Stimulated activated CD4-positive, alpha-beta T cell treated with anti-CD3 and anti-CD28 coated beads, Interleukin-4, amount 100 ng/mL, for 24 hours (primary cell): ENCODE measurements at regions not wholly inside any gene's neighbourhood (a gene's known extent, or its start where the extent isn't known, plus 50 kb on each side); places are given as distances from the start of the nearest gene placed in this dataset.
"Not testable (repeated sequence)": the region's sequence is repeated elsewhere in the genome, so short reads cannot be mapped to it uniquely, and the experiment has no call there.

Experiments
- DNase-seq: peaks from one replicate; pipeline ENCODE4 v3.0.0-alpha.2; 2020

DNA sequence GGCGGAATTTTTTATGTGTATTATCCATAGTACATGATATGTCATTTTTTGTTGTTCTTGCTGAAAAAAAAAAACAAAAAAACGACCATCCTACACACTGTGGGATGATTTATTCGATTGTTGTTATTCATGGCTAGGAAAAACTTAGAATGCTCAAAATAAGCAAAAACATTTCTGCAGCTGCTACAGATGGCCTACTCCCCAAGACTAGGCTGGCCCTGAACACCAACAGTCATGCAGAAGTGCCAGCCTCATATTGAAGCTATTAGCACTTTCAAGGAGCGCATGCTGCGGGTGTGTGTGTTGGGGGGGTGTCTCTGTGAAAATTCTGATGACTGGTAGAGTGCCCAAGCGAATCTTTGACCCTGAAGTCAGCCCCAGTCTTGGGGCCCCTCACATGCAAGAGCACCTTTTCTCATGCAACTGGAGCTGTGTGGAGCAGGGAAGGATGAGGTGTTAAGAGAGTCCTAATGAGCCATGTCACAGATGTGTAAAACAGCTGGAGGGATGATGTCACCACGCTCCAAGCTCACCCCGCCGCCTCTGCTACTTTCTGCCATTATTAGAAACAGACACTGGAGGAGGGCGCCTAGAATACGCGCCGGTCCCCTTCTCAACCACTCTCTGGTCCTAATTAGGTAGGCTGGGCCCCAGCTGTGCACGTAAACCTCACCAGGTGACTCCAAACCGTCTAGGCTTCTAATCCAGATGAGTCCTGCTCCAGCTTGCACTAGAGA is 61.0 kb upstream of the SMIM23 start:
- DNase-seq: no peak

DNA sequence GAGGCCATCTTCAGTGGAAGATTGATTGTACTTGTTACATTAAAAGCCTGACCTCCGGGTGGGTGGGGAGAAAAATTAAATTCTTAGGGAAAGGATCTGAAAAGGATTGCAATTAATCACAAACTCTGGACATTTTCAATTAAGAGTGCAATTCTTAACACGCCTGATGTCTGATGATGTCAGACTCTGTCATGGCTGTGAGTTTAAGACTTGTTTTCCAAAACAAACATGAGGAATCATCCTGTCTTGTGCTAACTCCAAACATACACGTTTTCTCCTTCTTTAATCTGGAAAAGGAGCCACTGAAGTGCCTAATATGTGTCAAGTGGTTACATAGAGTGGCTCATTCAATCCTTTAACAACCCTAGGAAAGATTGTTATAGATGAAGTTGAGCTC is 60.4 kb upstream of the SMIM23 start:
- no peak for DNase-seq

DNA sequence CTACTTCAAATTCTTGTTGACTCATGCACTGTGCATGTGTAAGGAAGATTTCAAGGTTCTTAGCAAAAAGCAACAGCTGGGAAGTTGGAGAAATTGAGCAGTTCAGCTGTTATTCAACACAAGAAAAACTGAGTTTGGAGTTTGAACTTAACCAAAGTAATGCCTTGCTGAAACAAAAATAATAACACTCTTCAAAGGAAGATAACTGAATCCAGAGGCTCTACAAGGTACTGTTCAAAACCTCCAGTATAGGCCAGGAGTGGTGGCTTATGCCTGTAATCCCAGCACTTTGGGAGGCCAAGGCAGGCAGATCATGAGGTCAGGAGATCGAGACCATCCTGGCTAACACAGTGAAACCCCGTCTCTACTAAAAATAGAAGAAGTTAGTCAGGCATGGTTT is 58.8 kb upstream of the SMIM23 start:
- not testable (repeated sequence) for DNase-seq

DNA sequence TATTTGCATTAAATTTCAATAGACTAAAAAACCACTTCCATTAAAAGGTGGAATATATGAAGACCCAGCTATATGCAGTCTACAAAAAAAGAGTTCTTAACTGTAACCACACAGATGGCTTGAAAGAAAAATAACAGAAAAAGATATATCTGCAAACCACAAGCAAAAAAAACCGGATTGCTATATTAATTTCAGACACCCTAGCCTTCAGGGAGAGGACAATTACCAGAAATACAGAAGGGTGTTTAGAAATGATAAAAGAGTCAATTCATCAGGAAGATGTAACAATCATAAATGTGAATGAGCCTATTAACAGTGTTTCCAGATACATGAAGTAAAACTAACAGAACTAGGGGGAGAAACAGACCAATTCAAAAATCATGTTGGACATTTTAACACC is 56.9 kb upstream of the SMIM23 start:
- DNase-seq: no peak
